A673 (cell line): ENCODE measurements at regions not wholly inside any gene's neighbourhood (a gene's known extent, or its start where the extent isn't known, plus 50 kb on each side); places are given as distances from the start of the nearest gene placed in this dataset.

Experiments used
- BruUV-seq: library from RNA; stranded (reverse); fragments of 400-500 nt; replicated peaks from 2 replicates; lab custom pipeline; 2021; lab: Mats Ljungman, UMichigan
- CTCF ChIA-PET: fragments of 300-600 bp; sonication (Branson Sonifier 250); formaldehyde crosslinking; loops from one replicate; lab custom pipeline; 2022; ENCODE audit warnings: antibody characterized with exemption; lab: Charles Lee
- POLR2A ChIA-PET: fragments of 300-600 bp; sonication (Branson Sonifier 250); formaldehyde crosslinking; loops from one replicate; lab custom pipeline; 2022; ENCODE audit warnings: antibody characterized with exemption; ENCODE audit not compliant: low non-redundant PET; lab: Charles Lee
- DNase-seq: peaks from one replicate; pipeline ENCODE4 v3.0.0-alpha.2; 2015; ENCODE audit warnings: low spot score
- H3K27ac ChIP-seq: fragments of 200-600 bp; sonication (generic); 2 replicates; pipeline ENCODE4 v1.5.1; 2016; ENCODE audit warnings: mixed run types, low read depth, mild to moderate bottlenecking, mixed read lengths, antibody characterized with exemption, low read length; ENCODE audit not compliant: poor library complexity, severe bottlenecking
- H3K27me3 ChIP-seq: fragments of 200-600 bp; sonication (generic); replicated peaks from 2 replicates; pipeline ENCODE4 v1.6.1; 2017; ENCODE audit warnings: mixed run types, low read depth, mild to moderate bottlenecking, mixed read lengths, antibody characterized with exemption, low read length; ENCODE audit not compliant: insufficient read depth, poor library complexity
- H3K36me3 ChIP-seq: fragments of 200-600 bp; sonication (generic); 2 replicates; pipeline ENCODE4 v1.6.1; 2016; ENCODE audit warnings: mixed run types, mild to moderate bottlenecking, mixed read lengths, antibody characterized with exemption, low read length; ENCODE audit not compliant: insufficient read depth, poor library complexity, severe bottlenecking
- H3K4me1 ChIP-seq: fragments of 200-600 bp; sonication (generic); 2 replicates; pipeline ENCODE4 v1.6.1; 2017; ENCODE audit warnings: mixed run types, mild to moderate bottlenecking, mixed read lengths, antibody characterized with exemption, low read length; ENCODE audit not compliant: insufficient read depth, poor library complexity, severe bottlenecking
- H3K4me3 ChIP-seq: fragments of 200-600 bp; sonication (generic); 2 replicates; pipeline ENCODE4 v1.5.1; 2016; ENCODE audit warnings: low read depth, mixed run types, mild to moderate bottlenecking, mixed read lengths, low read length; ENCODE audit not compliant: poor library complexity, severe bottlenecking
- H3K9me3 ChIP-seq: fragments of 200-600 bp; sonication (generic); 2 replicates; pipeline ENCODE4 v1.6.1; 2016; ENCODE audit warnings: mixed run types, low read depth, mild to moderate bottlenecking, mixed read lengths, antibody characterized with exemption, low read length; ENCODE audit not compliant: poor library complexity, severe bottlenecking
- EZH2 ChIP-seq: fragments of 200-600 bp; sonication (generic); IDR thresholded peaks from 2 replicates; pipeline ENCODE4 v1.6.1; 2017; ENCODE audit warnings: borderline replicate concordance, low read depth, mild to moderate bottlenecking, mixed read lengths, antibody characterized with exemption, low read length; ENCODE audit not compliant: poor library complexity, severe bottlenecking
- intact Hi-C: fragments of 100-400 bp; cut with micrococcal nuclease; formaldehyde crosslinking; loops from one replicate; pipeline ENCODE4 v1.10.0; 2022; ENCODE audit not compliant: unreplicated experiment
- TF ChIP-seq, protein P1 (sequence below): fragments of 300-800, 200-600 bp; sonication (generic); conservative IDR thresholded peaks from 2 replicates; pipeline ENCODE4 v1.5.1; 2017; ENCODE audit warnings: low read depth, mild to moderate bottlenecking, antibody characterized with exemption, low read length, moderate library complexity, mixed read lengths

DNA sequence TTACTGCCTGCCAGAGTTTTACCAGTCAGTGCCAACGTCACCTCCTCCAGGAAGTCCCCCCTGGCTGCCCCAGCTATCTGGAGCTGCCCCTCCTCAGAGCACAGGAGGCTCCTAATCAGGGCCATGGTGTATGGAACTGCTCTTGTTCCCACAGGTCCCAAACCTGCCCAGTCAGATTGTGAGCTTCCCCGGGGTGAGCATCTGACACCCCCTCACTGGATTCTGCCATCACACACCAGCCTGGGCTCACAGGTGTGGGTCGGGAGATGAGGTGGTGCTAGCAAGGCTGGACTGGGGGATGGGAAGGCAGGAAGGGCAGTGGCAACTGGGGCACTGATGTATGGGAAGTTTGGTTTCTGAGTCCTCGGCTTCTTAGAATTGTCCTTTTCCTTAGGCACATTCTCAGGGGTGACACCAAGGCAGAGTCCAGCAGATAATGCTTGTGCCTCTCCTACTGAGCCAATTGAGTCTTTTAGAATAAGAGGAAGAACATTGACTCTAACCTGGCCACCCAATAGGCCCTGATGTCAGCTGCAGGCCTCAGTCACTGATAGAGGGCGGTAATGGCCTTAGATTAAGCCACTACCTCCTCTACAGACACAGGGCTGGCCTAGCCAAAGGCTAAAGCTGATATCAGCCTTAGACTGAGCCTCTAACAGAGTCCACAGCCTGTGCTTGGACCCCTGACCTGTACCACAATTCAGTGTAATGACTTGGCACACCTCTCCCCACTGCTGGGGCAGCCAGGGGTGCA, 107.9 kb downstream of the WSCD1 start:
- no peak for DNase-seq
- peaks cover 66% of the 10 kb centered on the region for H3K27me3 ChIP-seq
- H3K36me3 ChIP-seq = no peaks in the 10 kb centered on the region
- H3K4me1 ChIP-seq = no peaks in the 10 kb centered on the region
- BruUV-seq = no TSS peak
- intact Hi-C loops = no loop called here
- no peak overlapping the region for H3K4me3 ChIP-seq
- TF ChIP-seq, protein P1, sequence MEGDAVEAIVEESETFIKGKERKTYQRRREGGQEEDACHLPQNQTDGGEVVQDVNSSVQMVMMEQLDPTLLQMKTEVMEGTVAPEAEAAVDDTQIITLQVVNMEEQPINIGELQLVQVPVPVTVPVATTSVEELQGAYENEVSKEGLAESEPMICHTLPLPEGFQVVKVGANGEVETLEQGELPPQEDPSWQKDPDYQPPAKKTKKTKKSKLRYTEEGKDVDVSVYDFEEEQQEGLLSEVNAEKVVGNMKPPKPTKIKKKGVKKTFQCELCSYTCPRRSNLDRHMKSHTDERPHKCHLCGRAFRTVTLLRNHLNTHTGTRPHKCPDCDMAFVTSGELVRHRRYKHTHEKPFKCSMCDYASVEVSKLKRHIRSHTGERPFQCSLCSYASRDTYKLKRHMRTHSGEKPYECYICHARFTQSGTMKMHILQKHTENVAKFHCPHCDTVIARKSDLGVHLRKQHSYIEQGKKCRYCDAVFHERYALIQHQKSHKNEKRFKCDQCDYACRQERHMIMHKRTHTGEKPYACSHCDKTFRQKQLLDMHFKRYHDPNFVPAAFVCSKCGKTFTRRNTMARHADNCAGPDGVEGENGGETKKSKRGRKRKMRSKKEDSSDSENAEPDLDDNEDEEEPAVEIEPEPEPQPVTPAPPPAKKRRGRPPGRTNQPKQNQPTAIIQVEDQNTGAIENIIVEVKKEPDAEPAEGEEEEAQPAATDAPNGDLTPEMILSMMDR = no peak
- TF ChIP-seq EZH2 = no peak
- ChIA-PET POLR2A (no interaction called here), CTCF (interaction anchor here (0.5 kb wide), 1 partner anchor 130 kb away, joined by 4 read pairs; no protein-coding TSS in a partner anchor)
- no peak overlapping the region for H3K27ac ChIP-seq
- H3K9me3 ChIP-seq = no peaks in the 10 kb centered on the region
